Gastrocnemius medialis (tissue), 4 donors: ENCODE measurements at regions not wholly inside any gene's neighbourhood (a gene's known extent, or its start where the extent isn't known, plus 50 kb on each side); places are given as distances from the start of the nearest gene placed in this dataset.

Experiments used
- POLR2A ChIP-seq, 2 donors: fragments of 450-650 bp; IDR thresholded peaks; one replicate each; pipeline ENCODE4 v1.6.1; 2017; ENCODE audit warnings: antibody characterized with exemption in 2 of 2, mild to moderate bottlenecking in 2 of 2, moderate library complexity in 2 of 2
- TF ChIP-seq, protein P1 (sequence below), 5 experiments: fragments of 450-650 bp in 3 of 5; fragments of 200-600 bp in 2 of 5; sonication (generic) in 2 of 5; IDR thresholded peaks in 4 of 5; conservative IDR thresholded peaks in 1 of 5; 1 replicate in 4 of 5; 2 replicates in 1 of 5; pipeline ENCODE4 v1.5.1; 2016 to 2019; ENCODE audit warnings: antibody characterized with exemption in 5 of 5, mild to moderate bottlenecking in 3 of 5, moderate library complexity in 3 of 5

DNA sequence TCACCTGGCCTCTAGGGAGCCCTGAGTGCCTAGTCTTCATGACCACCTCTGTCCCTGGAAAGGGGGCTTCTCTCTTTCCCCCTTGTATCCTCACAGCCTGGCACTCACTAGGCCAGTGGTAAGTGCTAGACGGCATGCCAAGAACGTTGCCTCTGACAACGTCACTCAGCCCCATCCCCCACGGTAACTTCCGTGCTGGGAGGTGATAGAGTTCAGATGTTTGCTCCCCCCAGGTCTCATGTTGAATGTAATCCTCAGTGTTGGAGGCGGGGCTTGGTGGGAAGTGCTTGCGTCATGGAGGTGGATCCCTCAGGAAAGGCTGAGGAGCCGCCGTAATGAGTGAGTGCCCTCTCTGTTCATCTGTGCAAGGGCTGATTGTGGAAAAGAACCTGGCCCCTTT lies 343.3 kb upstream of the MKI67 start:
- TF ChIP-seq, protein P1, sequence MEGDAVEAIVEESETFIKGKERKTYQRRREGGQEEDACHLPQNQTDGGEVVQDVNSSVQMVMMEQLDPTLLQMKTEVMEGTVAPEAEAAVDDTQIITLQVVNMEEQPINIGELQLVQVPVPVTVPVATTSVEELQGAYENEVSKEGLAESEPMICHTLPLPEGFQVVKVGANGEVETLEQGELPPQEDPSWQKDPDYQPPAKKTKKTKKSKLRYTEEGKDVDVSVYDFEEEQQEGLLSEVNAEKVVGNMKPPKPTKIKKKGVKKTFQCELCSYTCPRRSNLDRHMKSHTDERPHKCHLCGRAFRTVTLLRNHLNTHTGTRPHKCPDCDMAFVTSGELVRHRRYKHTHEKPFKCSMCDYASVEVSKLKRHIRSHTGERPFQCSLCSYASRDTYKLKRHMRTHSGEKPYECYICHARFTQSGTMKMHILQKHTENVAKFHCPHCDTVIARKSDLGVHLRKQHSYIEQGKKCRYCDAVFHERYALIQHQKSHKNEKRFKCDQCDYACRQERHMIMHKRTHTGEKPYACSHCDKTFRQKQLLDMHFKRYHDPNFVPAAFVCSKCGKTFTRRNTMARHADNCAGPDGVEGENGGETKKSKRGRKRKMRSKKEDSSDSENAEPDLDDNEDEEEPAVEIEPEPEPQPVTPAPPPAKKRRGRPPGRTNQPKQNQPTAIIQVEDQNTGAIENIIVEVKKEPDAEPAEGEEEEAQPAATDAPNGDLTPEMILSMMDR (IDR thresholded peaks at IDR 0.05 in 4 of 5, conservative IDR thresholded peaks at IDR 0.05 in 1 of 5) = no peak
- no peak for TF ChIP-seq POLR2A (IDR thresholded peaks at IDR 0.05)
